Smooth muscle cell (in vitro differentiated cells): ENCODE measurements at regions not wholly inside any gene's neighbourhood (a gene's known extent, or its start where the extent isn't known, plus 50 kb on each side); places are given as distances from the start of the nearest gene placed in this dataset.

Experiments
- DNase-seq: peaks from one replicate; lab custom pipeline; 2025; ENCODE audit not compliant: unreplicated experiment; lab: John Stamatoyannopoulos, UW
- H2AFZ ChIP-seq: fragments of 200-600 bp; sonication (generic); 2 replicates; pipeline ENCODE4 v1.6.0; 2016; ENCODE audit warnings: antibody characterized with exemption, low read depth, mild to moderate bottlenecking
- H3F3A ChIP-seq: fragments of 200-600 bp; sonication (generic); 2 replicates; pipeline ENCODE4 v1.6.0; 2017; ENCODE audit warnings: antibody characterized with exemption, low read depth
- H3K27ac ChIP-seq: fragments of 200-600 bp; sonication (generic); 2 replicates; pipeline ENCODE4 v1.5.1; 2016; ENCODE audit warnings: low read depth, mild to moderate bottlenecking
- H3K27me3 ChIP-seq: fragments of 200-600 bp; sonication (generic); 2 replicates; pipeline ENCODE4 v1.6.1; 2016; ENCODE audit warnings: low read depth, mild to moderate bottlenecking
- H3K36me3 ChIP-seq: fragments of 200-600 bp; sonication (generic); 2 replicates; pipeline ENCODE4 v1.5.1; 2016; ENCODE audit warnings: low read depth
- H3K4me1 ChIP-seq: fragments of 200-600 bp; sonication (generic); 2 replicates; pipeline ENCODE4 v1.5.1; 2016; ENCODE audit warnings: low read depth
- H3K4me2 ChIP-seq: fragments of 200-600 bp; sonication (generic); 2 replicates; pipeline ENCODE4 v1.6.0; 2016; ENCODE audit warnings: mild to moderate bottlenecking
- H3K4me3 ChIP-seq: fragments of 200-600 bp; sonication (generic); 2 replicates; pipeline ENCODE4 v1.5.1; 2016; ENCODE audit warnings: mild to moderate bottlenecking
- H3K79me2 ChIP-seq: fragments of 200-600 bp; sonication (generic); 2 replicates; pipeline ENCODE4 v1.6.0; 2016; ENCODE audit warnings: low read depth, mild to moderate bottlenecking
- H3K9ac ChIP-seq: fragments of 200-600 bp; sonication (generic); 2 replicates; pipeline ENCODE4 v1.6.0; 2016; ENCODE audit warnings: low read depth
- H3K9me3 ChIP-seq: fragments of 200-600 bp; sonication (generic); replicated peaks from 2 replicates; pipeline ENCODE4 v1.5.1; 2016; ENCODE audit warnings: low read depth
- H4K20me1 ChIP-seq: fragments of 200-600 bp; sonication (generic); 2 replicates; pipeline ENCODE4 v1.6.0; 2016; ENCODE audit warnings: low read depth
- CTCF ChIP-seq: fragments of 200-600 bp; sonication (generic); IDR thresholded peaks from 2 replicates; pipeline ENCODE4 v1.5.1; 2017; ENCODE audit warnings: borderline replicate concordance, mild to moderate bottlenecking, antibody characterized with exemption; ENCODE audit not compliant: insufficient read depth, poor library complexity, severe bottlenecking
- WGBS: methylation state at CpG from one replicate; pipeline ENCODE4 v1.1.7; 2016; ENCODE audit warnings: low lambda C conversion rate; 5-methylcytosine and 5-hydroxymethylcytosine counted together

- H3F3A ChIP-seq = no peaks in the 10 kb centered on the region
- H3K9me3 ChIP-seq = no peaks in the 10 kb centered on the region
- H2AFZ ChIP-seq = no peak overlapping the region
- H3K4me1 ChIP-seq = peaks cover 10% of the 10 kb centered on the region
- H4K20me1 ChIP-seq = no peaks in the 10 kb centered on the region
- no peaks in the 10 kb centered on the region for H3K27me3 ChIP-seq
- no peak overlapping the region for H3K4me2 ChIP-seq
- no peak for DNase-seq
- no peak overlapping the region for H3K27ac ChIP-seq
- 97% methylated on average over 3 of the region's 3 CpGs for WGBS
- H3K36me3 ChIP-seq = no peaks in the 10 kb centered on the region
- TF ChIP-seq CTCF = no peak
- no peak overlapping the region for H3K4me3 ChIP-seq
- no peaks in the 10 kb centered on the region for H3K79me2 ChIP-seq
- no peak overlapping the region for H3K9ac ChIP-seq
Measured at GRCh38 chr11:109968299-109968698, 124.9 kb upstream of the ZC3H12C start.

DNA sequence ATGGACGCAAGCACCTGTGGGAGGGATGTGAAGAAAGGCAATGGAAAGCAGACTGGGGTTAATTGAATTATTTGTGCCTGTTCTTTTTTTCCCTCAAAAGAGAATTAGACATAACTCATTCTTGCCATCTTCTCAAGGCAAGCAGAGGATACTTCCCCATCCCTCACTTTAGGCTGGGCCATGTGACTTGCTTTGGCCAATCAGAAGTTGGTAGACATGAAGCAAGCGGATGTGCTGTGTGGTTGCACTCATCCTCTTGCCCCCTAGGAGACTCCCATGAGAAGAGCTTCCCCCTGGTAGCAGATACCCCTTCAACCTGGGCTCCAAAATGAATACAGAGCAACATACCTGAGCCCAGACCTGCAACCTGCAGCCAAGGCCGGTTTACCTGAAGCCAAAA is 124.4 kb upstream of the ZC3H12C start:
- Histone ChIP-seq H3K27ac (no peak overlapping the region), H4K20me1 (no peaks in the 10 kb centered on the region), H3K9me3 (no peaks in the 10 kb centered on the region), H3K9ac (no peak overlapping the region), H3K4me1 (peaks cover 10% of the 10 kb centered on the region), H3K36me3 (no peaks in the 10 kb centered on the region), H2AFZ (no peak overlapping the region), H3F3A (no peaks in the 10 kb centered on the region), H3K27me3 (no peaks in the 10 kb centered on the region), H3K4me3 (no peak overlapping the region), H3K79me2 (no peaks in the 10 kb centered on the region), H3K4me2 (no peak overlapping the region)
- no peak for TF ChIP-seq CTCF
- WGBS = 94% methylated on average over 3 of the region's 3 CpGs
- no peak for DNase-seq

GRCh38 chr11:109970516-109971183 is 122.5 kb upstream of the ZC3H12C start:
- Histone ChIP-seq H2AFZ (peak overlapping the region; percentile 60), H3K27ac (no peak overlapping the region), H3K9me3 (no peaks in the 10 kb centered on the region), H4K20me1 (no peaks in the 10 kb centered on the region), H3F3A (no peaks in the 10 kb centered on the region), H3K9ac (no peak overlapping the region), H3K4me3 (no peak overlapping the region), H3K79me2 (no peaks in the 10 kb centered on the region), H3K4me1 (peaks cover 10% of the 10 kb centered on the region), H3K36me3 (no peaks in the 10 kb centered on the region), H3K4me2 (no peak overlapping the region), H3K27me3 (no peaks in the 10 kb centered on the region)
- TF ChIP-seq CTCF = no peak
- DNase-seq = no peak
- WGBS = 83% methylated on average over 9 of the region's 9 CpGs

GRCh38 chr11:109971184-109971523 is 122.0 kb upstream of the ZC3H12C start:
- peaks cover 10% of the 10 kb centered on the region for H3K4me1 ChIP-seq
- no peak overlapping the region for H3K4me3 ChIP-seq
- no peak overlapping the region for H3K27ac ChIP-seq
- no peaks in the 10 kb centered on the region for H3K79me2 ChIP-seq
- peak overlapping the region; percentile 60 for H2AFZ ChIP-seq
- no peaks in the 10 kb centered on the region for H3F3A ChIP-seq
- 96% methylated on average over 2 of the region's 2 CpGs for WGBS
- no peaks in the 10 kb centered on the region for H3K36me3 ChIP-seq
- no peak overlapping the region for H3K9ac ChIP-seq
- H4K20me1 ChIP-seq = no peaks in the 10 kb centered on the region
- no peak for DNase-seq
- no peaks in the 10 kb centered on the region for H3K9me3 ChIP-seq
- no peak for TF ChIP-seq CTCF
- no peaks in the 10 kb centered on the region for H3K27me3 ChIP-seq
- H3K4me2 ChIP-seq = no peak overlapping the region
